A549 (cell line): ENCODE measurements at regions not wholly inside any gene's neighbourhood (a gene's known extent, or its start where the extent isn't known, plus 50 kb on each side); places are given as distances from the start of the nearest gene placed in this dataset.

Experiments used
- ATAC-seq, 2 experiments: fragments of 200-7000 bp in 1 of 2; fragments of >200 bp in 1 of 2; cut with Nextera tagmentation in 1 of 2; cut with Tn5 transposase in 1 of 2; 3 replicates each; pipeline versions ENCODE4 v1.8.0 to v1.9.1; 2018 to 2020; ENCODE audit warnings: mild to moderate bottlenecking in 1 of 2, moderate library complexity in 1 of 2
- CTCF ChIA-PET: fragments of 300-600 bp; sonication (Branson Sonifier 250); formaldehyde crosslinking; extraction: SDS; loops from one replicate; lab custom pipeline; 2021; ENCODE audit warnings: antibody characterized with exemption, inconsistent platforms; lab: Yijun Ruan, JAX
- POLR2A ChIA-PET: fragments of 350-600 bp; formaldehyde crosslinking; extraction: SDS; loops from one replicate; lab custom pipeline; 2021; ENCODE audit warnings: antibody characterized with exemption, inconsistent platforms; lab: Yijun Ruan, JAX
- DNase-seq, 2 experiments: peaks; one replicate each; pipeline versions ENCODE4 v3.0.0 to v3.0.0-alpha.2; 2011 to 2016; ENCODE audit warnings: low read depth in 1 of 2, low spot score in 1 of 2
- FAIRE-seq: peaks from 2 replicates; lab custom pipeline; 2011; peaks lifted over from hg19 to GRCh38; lab: Jason Lieb, UNC
- H3K27ac ChIP-seq, 2 experiments: fragments of >200 bp; sonication (Bioruptor Twin); formaldehyde crosslinking; 3 replicates each; pipeline ENCODE4 v1.5.1; 2016 to 2017
- H3K4me1 ChIP-seq: fragments of >200 bp; sonication (Bioruptor Twin); formaldehyde crosslinking; 3 replicates; pipeline ENCODE4 v1.6.1; 2016
- H3K4me2 ChIP-seq: fragments of >200 bp; sonication (Bioruptor Twin); formaldehyde crosslinking; 3 replicates; pipeline ENCODE4 v1.6.1; 2016
- H3K4me3 ChIP-seq: fragments of >200 bp; sonication (Bioruptor Twin); formaldehyde crosslinking; 3 replicates; pipeline ENCODE4 v1.5.1; 2016
- H3K9me3 ChIP-seq: fragments of >200 bp; sonication (Bioruptor Twin); formaldehyde crosslinking; 3 replicates; pipeline ENCODE4 v1.6.1; 2016
- BHLHE40 ChIP-seq: IDR thresholded peaks from 2 replicates; pipeline ENCODE4 v1.6.1; 2012; ENCODE audit warnings: low read depth, low read length, inconsistent platforms
- CBX8 ChIP-seq: fragments of 200-600 bp; sonication (generic); IDR thresholded peaks from 2 replicates; pipeline ENCODE4 v1.6.1; 2016
- CEBPB ChIP-seq, 2 experiments: fragments of >200 bp in 1 of 2; sonication (Bioruptor Twin) in 1 of 2; formaldehyde crosslinking in 1 of 2; IDR thresholded peaks; 2 replicates each; pipeline ENCODE4 v1.6.1; 2012 to 2016
- EHF ChIP-seq: fragments of 250-450 bp; sonication (Bioruptor Pico); IDR thresholded peaks from 2 replicates; pipeline ENCODE4 v1.5.0; 2020; ENCODE audit warnings: mild to moderate bottlenecking
- ESRRA ChIP-seq: fragments of 150-350 bp; IDR thresholded peaks from 2 replicates; pipeline ENCODE4 v1.6.1; 2014; ENCODE audit warnings: mild to moderate bottlenecking, low read length, borderline replicate concordance
- FOSL2 ChIP-seq, 2 experiments: fragments of 450-650 bp in 1 of 2; fragments of >200 bp in 1 of 2; sonication (Bioruptor Twin) in 1 of 2; formaldehyde crosslinking; IDR thresholded peaks; 2 replicates each; pipeline versions ENCODE4 v1.5.0 to v1.6.1; 2016 to 2020; ENCODE audit warnings: mild to moderate bottlenecking in 1 of 2, moderate library complexity in 1 of 2
- FOXS1 ChIP-seq: fragments of 250-450 bp; sonication (Bioruptor Pico); IDR thresholded peaks from 2 replicates; pipeline ENCODE4 v1.5.0; 2020; ENCODE audit warnings: mild to moderate bottlenecking, moderate library complexity
- GATA3 ChIP-seq: IDR thresholded peaks from 2 replicates; pipeline ENCODE4 v1.6.1; 2012; ENCODE audit warnings: borderline replicate concordance
- HEYL ChIP-seq: fragments of 250-450 bp; sonication (Bioruptor Pico); IDR thresholded peaks from 2 replicates; pipeline ENCODE4 v1.8.0; 2021; ENCODE audit warnings: mild to moderate bottlenecking, moderate library complexity
- KDM1A ChIP-seq: fragments of 200-600 bp; sonication (generic); IDR thresholded peaks from 2 replicates; pipeline ENCODE4 v1.6.1; 2016; ENCODE audit warnings: low read depth, mild to moderate bottlenecking
- MAZ ChIP-seq: fragments of 150-350 bp; IDR thresholded peaks from 2 replicates; pipeline ENCODE4 v1.6.1; 2014; ENCODE audit warnings: antibody characterized with exemption, low read depth, low read length, borderline replicate concordance
- MYC ChIP-seq: IDR thresholded peaks from 2 replicates; pipeline ENCODE4 v1.6.1; 2012; ENCODE audit warnings: mild to moderate bottlenecking, inconsistent platforms, low read length, improper control_type of control experiment, borderline replicate concordance
- NFE2L2 ChIP-seq: fragments of 150-350 bp; conservative IDR thresholded peaks from 2 replicates; pipeline ENCODE4 v1.6.1; 2014; ENCODE audit warnings: low read length
- POLR2AphosphoS2 ChIP-seq: conservative IDR thresholded peaks from 2 replicates; pipeline ENCODE4 v1.6.1; 2012; ENCODE audit warnings: low read length, improper control_type of control experiment, inconsistent platforms
- RAD21 ChIP-seq, 2 experiments: fragments of >200 bp in 1 of 2; sonication (Bioruptor Twin) in 1 of 2; formaldehyde crosslinking in 1 of 2; IDR thresholded peaks in 1 of 2; conservative IDR thresholded peaks in 1 of 2; 2 replicates in 1 of 2; 3 replicates in 1 of 2; pipeline ENCODE4 v1.6.1; 2012 to 2018; ENCODE audit warnings: inconsistent platforms in 1 of 2
- ZFP36 ChIP-seq: fragments of 450-650 bp; IDR thresholded peaks from 2 replicates; pipeline ENCODE4 v1.6.1; 2014; ENCODE audit warnings: borderline replicate concordance; ENCODE audit not compliant: partially characterized antibody
- ZSCAN20 ChIP-seq: fragments of 250-450 bp; sonication (Bioruptor Pico); IDR thresholded peaks from 2 replicates; pipeline ENCODE4 v1.8.0; 2022; ENCODE audit warnings: mild to moderate bottlenecking, moderate library complexity
- WGBS: methylation state at CpG from one replicate; pipeline ENCODE4 v1.1.6; 2017; ENCODE audit errors: missing lambda C conversion rate; 5-methylcytosine and 5-hydroxymethylcytosine counted together
- TF ChIP-seq, protein P1 (sequence below): fragments of 200-600 bp; sonication (generic); IDR thresholded peaks from 2 replicates; pipeline ENCODE4 v1.6.1; 2016; ENCODE audit warnings: antibody characterized with exemption, mild to moderate bottlenecking, moderate library complexity
- TF ChIP-seq, protein P2 (sequence below): fragments of 150-350 bp; IDR thresholded peaks from 2 replicates; pipeline ENCODE4 v1.6.1; 2014; ENCODE audit warnings: low read depth, mild to moderate bottlenecking, low read length
- TF ChIP-seq, protein P3 (sequence below): IDR thresholded peaks from 2 replicates; pipeline ENCODE4 v1.6.1; 2012
- TF ChIP-seq, protein P4 (sequence below): fragments of >200 bp; sonication (Bioruptor Twin); formaldehyde crosslinking; IDR thresholded peaks from 2 replicates; pipeline ENCODE4 v1.6.1; 2016
- TF ChIP-seq, protein P5 (sequence below): fragments of >200 bp; sonication (Bioruptor Twin); formaldehyde crosslinking; IDR thresholded peaks from 3 replicates; pipeline ENCODE4 v1.5.1; 2016

DNA sequence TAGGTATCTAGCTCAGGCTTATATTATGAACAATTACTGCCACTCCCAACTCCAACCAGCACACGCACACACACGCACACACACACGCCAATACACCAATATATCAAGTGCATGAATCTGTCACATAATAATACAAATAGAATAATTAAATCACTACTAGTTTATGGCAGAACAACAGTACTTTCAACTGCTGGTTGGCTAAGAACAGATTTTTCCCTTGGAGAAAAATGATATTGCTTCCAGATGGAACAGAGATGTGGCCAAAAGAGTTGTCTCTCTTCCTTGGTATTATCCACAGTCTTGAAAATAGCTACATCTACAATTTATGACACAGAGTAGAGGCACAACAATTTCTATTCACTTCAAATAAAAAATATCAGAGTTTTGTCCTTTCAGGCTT lies 538.3 kb upstream of the FAT3 start (continued):
- TF ChIP-seq, protein P1, sequence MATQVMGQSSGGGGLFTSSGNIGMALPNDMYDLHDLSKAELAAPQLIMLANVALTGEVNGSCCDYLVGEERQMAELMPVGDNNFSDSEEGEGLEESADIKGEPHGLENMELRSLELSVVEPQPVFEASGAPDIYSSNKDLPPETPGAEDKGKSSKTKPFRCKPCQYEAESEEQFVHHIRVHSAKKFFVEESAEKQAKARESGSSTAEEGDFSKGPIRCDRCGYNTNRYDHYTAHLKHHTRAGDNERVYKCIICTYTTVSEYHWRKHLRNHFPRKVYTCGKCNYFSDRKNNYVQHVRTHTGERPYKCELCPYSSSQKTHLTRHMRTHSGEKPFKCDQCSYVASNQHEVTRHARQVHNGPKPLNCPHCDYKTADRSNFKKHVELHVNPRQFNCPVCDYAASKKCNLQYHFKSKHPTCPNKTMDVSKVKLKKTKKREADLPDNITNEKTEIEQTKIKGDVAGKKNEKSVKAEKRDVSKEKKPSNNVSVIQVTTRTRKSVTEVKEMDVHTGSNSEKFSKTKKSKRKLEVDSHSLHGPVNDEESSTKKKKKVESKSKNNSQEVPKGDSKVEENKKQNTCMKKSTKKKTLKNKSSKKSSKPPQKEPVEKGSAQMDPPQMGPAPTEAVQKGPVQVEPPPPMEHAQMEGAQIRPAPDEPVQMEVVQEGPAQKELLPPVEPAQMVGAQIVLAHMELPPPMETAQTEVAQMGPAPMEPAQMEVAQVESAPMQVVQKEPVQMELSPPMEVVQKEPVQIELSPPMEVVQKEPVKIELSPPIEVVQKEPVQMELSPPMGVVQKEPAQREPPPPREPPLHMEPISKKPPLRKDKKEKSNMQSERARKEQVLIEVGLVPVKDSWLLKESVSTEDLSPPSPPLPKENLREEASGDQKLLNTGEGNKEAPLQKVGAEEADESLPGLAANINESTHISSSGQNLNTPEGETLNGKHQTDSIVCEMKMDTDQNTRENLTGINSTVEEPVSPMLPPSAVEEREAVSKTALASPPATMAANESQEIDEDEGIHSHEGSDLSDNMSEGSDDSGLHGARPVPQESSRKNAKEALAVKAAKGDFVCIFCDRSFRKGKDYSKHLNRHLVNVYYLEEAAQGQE, result no peak
- TF ChIP-seq ZSCAN20 (no peak), ESRRA (no peak), ZFP36 (no peak), FOSL2 (IDR thresholded peaks at IDR 0.05) (no peak), FOSL2 (CRISPR knock-in tag; IDR thresholded peaks at IDR 0.05) (no peak), KDM1A (no peak), RAD21 (conservative IDR thresholded peaks at IDR 0.05 in 1 of 2, IDR thresholded peaks at IDR 0.05 in 1 of 2) (no peak), CEBPB (IDR thresholded peaks at IDR 0.05) (no peak), EHF (no peak), CBX8 (no peak), MAZ (no peak)
- TF ChIP-seq, protein P2, sequence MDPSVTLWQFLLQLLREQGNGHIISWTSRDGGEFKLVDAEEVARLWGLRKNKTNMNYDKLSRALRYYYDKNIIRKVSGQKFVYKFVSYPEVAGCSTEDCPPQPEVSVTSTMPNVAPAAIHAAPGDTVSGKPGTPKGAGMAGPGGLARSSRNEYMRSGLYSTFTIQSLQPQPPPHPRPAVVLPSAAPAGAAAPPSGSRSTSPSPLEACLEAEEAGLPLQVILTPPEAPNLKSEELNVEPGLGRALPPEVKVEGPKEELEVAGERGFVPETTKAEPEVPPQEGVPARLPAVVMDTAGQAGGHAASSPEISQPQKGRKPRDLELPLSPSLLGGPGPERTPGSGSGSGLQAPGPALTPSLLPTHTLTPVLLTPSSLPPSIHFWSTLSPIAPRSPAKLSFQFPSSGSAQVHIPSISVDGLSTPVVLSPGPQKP, result no peak
- TF ChIP-seq, protein P3, sequence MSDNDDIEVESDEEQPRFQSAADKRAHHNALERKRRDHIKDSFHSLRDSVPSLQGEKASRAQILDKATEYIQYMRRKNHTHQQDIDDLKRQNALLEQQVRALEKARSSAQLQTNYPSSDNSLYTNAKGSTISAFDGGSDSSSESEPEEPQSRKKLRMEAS, result no peak
- TF ChIP-seq, protein P4, sequence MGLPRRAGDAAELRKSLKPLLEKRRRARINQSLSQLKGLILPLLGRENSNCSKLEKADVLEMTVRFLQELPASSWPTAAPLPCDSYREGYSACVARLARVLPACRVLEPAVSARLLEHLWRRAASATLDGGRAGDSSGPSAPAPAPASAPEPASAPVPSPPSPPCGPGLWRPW, result no peak

DNA sequence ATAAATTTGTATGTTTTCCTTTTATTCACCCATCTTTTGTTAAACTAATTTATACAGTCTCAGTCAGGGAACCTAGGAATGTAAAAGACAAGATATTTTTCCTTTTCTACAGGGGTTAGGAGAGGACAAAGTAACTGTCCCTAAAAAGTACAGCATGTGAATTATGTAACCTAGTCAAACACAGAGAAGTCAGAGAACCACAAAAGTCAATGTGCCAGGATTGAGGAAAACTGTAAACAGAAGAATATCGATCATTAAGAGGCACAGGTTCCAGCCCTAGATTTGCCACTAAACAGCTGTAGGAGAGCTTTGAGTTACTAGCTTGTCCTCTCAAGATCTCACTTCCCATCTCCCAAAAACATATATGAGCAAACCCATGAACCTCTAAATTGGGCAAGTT lies 550.9 kb upstream of the FAT3 start:
- TF ChIP-seq BHLHE40 (no peak), NFE2L2 (no peak), KDM1A (no peak), GATA3 (no peak), RAD21 (conservative IDR thresholded peaks at IDR 0.05 in 1 of 2, IDR thresholded peaks at IDR 0.05 in 1 of 2) (no peak), FOXS1 (CRISPR knock-in tag) (no peak), ZSCAN20 (no peak), HEYL (CRISPR knock-in tag) (no peak), MYC (no peak), POLR2AphosphoS2 (no peak)
- TF ChIP-seq, protein P5, sequence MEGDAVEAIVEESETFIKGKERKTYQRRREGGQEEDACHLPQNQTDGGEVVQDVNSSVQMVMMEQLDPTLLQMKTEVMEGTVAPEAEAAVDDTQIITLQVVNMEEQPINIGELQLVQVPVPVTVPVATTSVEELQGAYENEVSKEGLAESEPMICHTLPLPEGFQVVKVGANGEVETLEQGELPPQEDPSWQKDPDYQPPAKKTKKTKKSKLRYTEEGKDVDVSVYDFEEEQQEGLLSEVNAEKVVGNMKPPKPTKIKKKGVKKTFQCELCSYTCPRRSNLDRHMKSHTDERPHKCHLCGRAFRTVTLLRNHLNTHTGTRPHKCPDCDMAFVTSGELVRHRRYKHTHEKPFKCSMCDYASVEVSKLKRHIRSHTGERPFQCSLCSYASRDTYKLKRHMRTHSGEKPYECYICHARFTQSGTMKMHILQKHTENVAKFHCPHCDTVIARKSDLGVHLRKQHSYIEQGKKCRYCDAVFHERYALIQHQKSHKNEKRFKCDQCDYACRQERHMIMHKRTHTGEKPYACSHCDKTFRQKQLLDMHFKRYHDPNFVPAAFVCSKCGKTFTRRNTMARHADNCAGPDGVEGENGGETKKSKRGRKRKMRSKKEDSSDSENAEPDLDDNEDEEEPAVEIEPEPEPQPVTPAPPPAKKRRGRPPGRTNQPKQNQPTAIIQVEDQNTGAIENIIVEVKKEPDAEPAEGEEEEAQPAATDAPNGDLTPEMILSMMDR, result no peak
- TF ChIP-seq, all 56 proteins: peak for 0
- Histone ChIP-seq H3K27ac (no peak overlapping the region), H3K4me2 (no peak overlapping the region), H3K9me3 (no peaks in the 10 kb centered on the region), H3K4me1 (no peaks in the 10 kb centered on the region), H3K4me3 (no peak overlapping the region)
- CTCF ChIA-PET, result no interaction called here
- DNase-seq (no peak), FAIRE-seq (no peak), ATAC-seq (no peak)
- WGBS, result 70% methylated on average over 1 of the region's 1 CpG
- POLR2A ChIA-PET, result no interaction called here
